Dendritic cell treated with granulocyte-macrophage colony-stimulating factor and Interleukin-4, amounts not matched to agents 40 ng/mL and 50 ng/mL, for 4 days (primary cell): ENCODE measurements at regions not wholly inside any gene's neighbourhood (a gene's known extent, or its start where the extent isn't known, plus 50 kb on each side); places are given as distances from the start of the nearest gene placed in this dataset.

Source experiments
- H3K27ac Mint-ChIP-seq: one replicate; pipeline ENCODE4 v1.8.0; 2022; ENCODE audit warnings: mild to moderate bottlenecking, mixed read lengths
- H3K27me3 Mint-ChIP-seq: one replicate; pipeline ENCODE4 v1.8.0; 2022; ENCODE audit warnings: mild to moderate bottlenecking, mixed read lengths
- H3K36me3 Mint-ChIP-seq: one replicate; pipeline ENCODE4 v1.8.0; 2022; ENCODE audit warnings: low read depth, mixed read lengths
- H3K4me1 Mint-ChIP-seq: one replicate; pipeline ENCODE4 v1.8.0; 2022; ENCODE audit warnings: low read depth, mixed read lengths
- H3K4me3 Mint-ChIP-seq: one replicate; pipeline ENCODE4 v1.8.0; 2022; ENCODE audit warnings: mild to moderate bottlenecking, moderate library complexity, mixed read lengths
- H3K9me3 Mint-ChIP-seq: one replicate; pipeline ENCODE4 v1.8.0; 2022; ENCODE audit warnings: mixed read lengths
- intact Hi-C: fragments of 100-400 bp; cut with micrococcal nuclease; formaldehyde crosslinking; loops from one replicate; pipeline ENCODE4 v1.15.0; 2022

GRCh38 chr20:20765696-20766365 lies 53.4 kb upstream of the RALGAPA2 start:
- Mint-ChIP-seq H3K27ac (no peak overlapping the region), H3K4me1 (peaks cover 22% of the 10 kb centered on the region), H3K36me3 (no peaks in the 10 kb centered on the region), H3K9me3 (no peaks in the 10 kb centered on the region), H3K4me3 (no peak overlapping the region), H3K27me3 (peaks cover 3% of the 10 kb centered on the region)
- intact Hi-C loops = no loop called here

- H3K4me3 Mint-ChIP-seq = no peak overlapping the region
- no peaks in the 10 kb centered on the region for H3K27me3 Mint-ChIP-seq
- no peaks in the 10 kb centered on the region for H3K9me3 Mint-ChIP-seq
- H3K36me3 Mint-ChIP-seq = no peaks in the 10 kb centered on the region
- H3K27ac Mint-ChIP-seq = no peak overlapping the region
- H3K4me1 Mint-ChIP-seq = peaks cover 24% of the 10 kb centered on the region
- intact Hi-C loops = no loop called here
Observed at GRCh38 chr20:20763650-20764049, 51.2 kb upstream of the RALGAPA2 start.
